B cell (primary cell): ENCODE measurements at regions not wholly inside any gene's neighbourhood (a gene's known extent, or its start where the extent isn't known, plus 50 kb on each side); places are given as distances from the start of the nearest gene placed in this dataset.
"Not testable (repeated sequence)": the region's sequence is repeated elsewhere in the genome, so short reads cannot be mapped to it uniquely, and the experiment has no call there.

ENCODE experiments used
- ATAC-seq: fragments of 200-7000 bp; cut with Tn5 transposase; one replicate; pipeline ENCODE4 v1.10.0; 2021; ENCODE audit warnings: low read depth, mild to moderate bottlenecking, moderate number of reproducible peaks, moderate library complexity
- CTCF ChIA-PET: fragments of 350-600 bp; sonication (Branson Sonifier 250); formaldehyde crosslinking; loops from one replicate; lab custom pipeline; 2021; ENCODE audit warnings: antibody characterized with exemption, inconsistent platforms; lab: Charles Lee
- POLR2A ChIA-PET: fragments of 350-600 bp; sonication (Branson Sonifier 250); formaldehyde crosslinking; loops from one replicate; lab custom pipeline; 2021; ENCODE audit warnings: antibody characterized with exemption; lab: Charles Lee
- DNase-seq: peaks from one replicate; pipeline ENCODE4 v3.0.0; 2013
- H2AFZ ChIP-seq: 2 replicates; pipeline ENCODE4 v1.6.1; 2012; ENCODE audit warnings: mild to moderate bottlenecking, low read depth, low read length; ENCODE audit not compliant: insufficient read depth, poor library complexity, severe bottlenecking
- H3K27ac ChIP-seq, 2 donors: 1 replicate in 1 of 2; 2 replicates in 1 of 2; pipeline ENCODE4 v1.5.1; 2012 to 2013; ENCODE audit warnings: low read length in 2 of 2, mild to moderate bottlenecking in 2 of 2, moderate library complexity in 1 of 2
- H3K27me3 ChIP-seq, 4 experiments: fragments of 200-600 bp in 1 of 4; sonication (generic) in 1 of 4; replicated peaks in 1 of 4; 1 replicate in 2 of 4; 2 replicates in 2 of 4; pipeline versions ENCODE4 v1.6.1 to v1.7.0; 2013 to 2016; ENCODE audit warnings: low read length in 3 of 4, mild to moderate bottlenecking in 2 of 4, mixed read lengths in 1 of 4, moderate library complexity in 1 of 4; ENCODE audit not compliant: insufficient read depth in 4 of 4, control insufficient read depth in 3 of 4; ENCODE audit errors: control extremely low read depth in 1 of 4
- H3K36me3 ChIP-seq, 2 experiments: replicated peaks in 1 of 2; 1 replicate in 1 of 2; 2 replicates in 1 of 2; pipeline versions ENCODE4 v1.6.1 to v1.7.1; 2013; ENCODE audit warnings: low read length in 1 of 2; ENCODE audit not compliant: insufficient read depth in 2 of 2, control insufficient read depth in 1 of 2; ENCODE audit errors: control extremely low read depth in 1 of 2, extremely low read depth in 1 of 2
- H3K4me1 ChIP-seq, 2 donors: fragments of 200-600 bp in 1 of 2; sonication (generic) in 1 of 2; 1 replicate in 1 of 2; 2 replicates in 1 of 2; pipeline versions ENCODE4 v1.5.1 to v1.6.1; 2013 to 2017; ENCODE audit warnings: low read length in 2 of 2; ENCODE audit not compliant: control insufficient read depth in 2 of 2, insufficient read depth in 2 of 2
- H3K4me2 ChIP-seq: replicated peaks from 2 replicates; pipeline ENCODE3; 2012; ENCODE audit warnings: mild to moderate bottlenecking, low read depth, low read length; ENCODE audit not compliant: poor library complexity, severe bottlenecking
- H3K4me3 ChIP-seq, 5 experiments: fragments of 200-600 bp in 1 of 5; sonication (generic) in 1 of 5; 1 replicate in 3 of 5; 2 replicates in 2 of 5; pipeline versions ENCODE4 v1.5.1 to v1.7.0; 2011 to 2016; ENCODE audit warnings: low read length in 4 of 5, mild to moderate bottlenecking in 4 of 5, low read depth in 2 of 5, control low read depth in 1 of 5, moderate library complexity in 1 of 5; ENCODE audit not compliant: insufficient read depth in 1 of 5; ENCODE audit errors: control extremely low read depth in 1 of 5, extremely low read depth in 1 of 5
- H3K79me2 ChIP-seq: fragments of 200-600 bp; sonication (generic); one replicate; pipeline ENCODE4 v1.6.0; 2016; ENCODE audit warnings: low read length; ENCODE audit not compliant: control insufficient read depth, insufficient read depth
- H3K9ac ChIP-seq: fragments of 200-600 bp; sonication (generic); 2 replicates; pipeline ENCODE4 v1.6.1; 2017; ENCODE audit warnings: mild to moderate bottlenecking, low read length, moderate library complexity
- H3K9me3 ChIP-seq, 3 donors: one replicate each; pipeline versions ENCODE4 v1.6.1 to v1.7.1; 2013; ENCODE audit warnings: low read length in 2 of 3; ENCODE audit not compliant: control insufficient read depth in 2 of 3, insufficient read depth in 1 of 3; ENCODE audit errors: control extremely low read depth in 1 of 3
- H4K20me1 ChIP-seq: 2 replicates; pipeline ENCODE4 v1.6.0; 2012; ENCODE audit warnings: mild to moderate bottlenecking, low read length; ENCODE audit not compliant: insufficient read depth, control insufficient read depth, poor library complexity, severe bottlenecking
- H3K27ac Mint-ChIP-seq: one replicate; pipeline ENCODE4 v1.8.0; 2021; ENCODE audit warnings: mixed read lengths
- H3K27me3 Mint-ChIP-seq: one replicate; pipeline ENCODE4 v1.8.0; 2021; ENCODE audit warnings: mixed read lengths
- H3K4me1 Mint-ChIP-seq: one replicate; pipeline ENCODE4 v1.8.0; 2021; ENCODE audit warnings: mixed read lengths
- H3K4me3 Mint-ChIP-seq: one replicate; pipeline ENCODE4 v1.8.0; 2021; ENCODE audit warnings: mixed read lengths
- H3K9me3 Mint-ChIP-seq: one replicate; pipeline ENCODE4 v1.8.0; 2022; ENCODE audit warnings: mixed read lengths; ENCODE audit not compliant: insufficient read depth
- CTCF ChIP-seq: fragments of 200-600 bp; IDR thresholded peaks from one replicate; pipeline ENCODE4 v1.8.0; 2022; ENCODE audit warnings: antibody characterized with exemption, mild to moderate bottlenecking
- EZH2 ChIP-seq: IDR thresholded peaks from 2 replicates; pipeline ENCODE4 v1.6.1; 2012; ENCODE audit warnings: borderline replicate concordance, low read depth, mild to moderate bottlenecking, moderate library complexity, low read length; ENCODE audit not compliant: insufficient read depth, poor library complexity, severe bottlenecking
- WGBS: methylation state at CpG from one replicate; pipeline ENCODE4 v1.1.5; 2013; ENCODE audit warnings: missing lambda C conversion rate; ENCODE audit not compliant: insufficient coverage; 5-methylcytosine and 5-hydroxymethylcytosine counted together
- intact Hi-C: fragments of 100-400 bp; cut with micrococcal nuclease; formaldehyde crosslinking; loops from one replicate; pipeline ENCODE4 v1.10.0; 2022

GRCh38 chr6:76856065-76856464, 607.2 kb downstream of the HTR1B start:
- Histone ChIP-seq H4K20me1 (no peaks in the 10 kb centered on the region), H3K36me3 (no peaks in the 10 kb centered on the region), H2AFZ (no peak overlapping the region), H3K4me3 (no peak overlapping the region), H3K79me2 (no peaks in the 10 kb centered on the region), H3K27me3 (no peaks in the 10 kb centered on the region), H3K9ac (no peak overlapping the region), H3K9me3 (no peaks in the 10 kb centered on the region), H3K27ac (no peak overlapping the region), H3K4me2 (no peak overlapping the region), H3K4me1 (no peaks in the 10 kb centered on the region)
- TF ChIP-seq CTCF (no peak), EZH2 (no peak)
- Mint-ChIP-seq H3K27me3 (no peaks in the 10 kb centered on the region), H3K4me3 (no peak overlapping the region), H3K27ac (no peak overlapping the region), H3K4me1 (no peaks in the 10 kb centered on the region), H3K9me3 (no peaks in the 10 kb centered on the region)
- no peak for DNase-seq
- CTCF ChIA-PET = no interaction called here
- no peak for ATAC-seq
- POLR2A ChIA-PET = no interaction called here
- intact Hi-C loops = no loop called here
- WGBS = no CpG with 5 or more reads among the region's 5 CpGs

- ATAC-seq = no peak
- Histone ChIP-seq H3K9me3 (peaks cover 0 to 9% (median 0%) of the 10 kb centered on the region in 3 donors), H3K79me2 (no peaks in the 10 kb centered on the region), H3K4me1 (no peaks in the 10 kb centered on the region), H3K27me3 (no peaks in the 10 kb centered on the region), H3K36me3 (no peaks in the 10 kb centered on the region), H3K4me3 (no peak overlapping the region), H2AFZ (no peak overlapping the region), H3K9ac (no peak overlapping the region), H4K20me1 (no peaks in the 10 kb centered on the region), H3K27ac (no peak overlapping the region), H3K4me2 (no peak overlapping the region)
- Mint-ChIP-seq H3K4me1 (no peaks in the 10 kb centered on the region), H3K9me3 (no peaks in the 10 kb centered on the region), H3K27me3 (no peaks in the 10 kb centered on the region), H3K27ac (no peak overlapping the region), H3K4me3 (no peak overlapping the region)
- WGBS = no CpG with 5 or more reads among the region's 1 CpG
- ChIA-PET POLR2A (no interaction called here), CTCF (no interaction called here)
- DNase-seq = no peak
- TF ChIP-seq EZH2 = no peak
- no peak for TF ChIP-seq CTCF
- intact Hi-C loops = no loop called here
Measured at GRCh38 chr6:76852776-76853175, 610.5 kb downstream of the HTR1B start.

GRCh38 chr6:76849274-76849970, 613.9 kb downstream of the HTR1B start:
- H3K27me3 ChIP-seq, H3K27ac Mint-ChIP-seq, CTCF ChIA-PET, H4K20me1 ChIP-seq, H3K4me3 Mint-ChIP-seq, H3K27me3 Mint-ChIP-seq, H3K9me3 Mint-ChIP-seq, intact Hi-C loops, H3K27ac ChIP-seq, H3K4me1 ChIP-seq, H3K9ac ChIP-seq, H3K9me3 ChIP-seq, H3K4me3 ChIP-seq, H2AFZ ChIP-seq, ATAC-seq, H3K4me1 Mint-ChIP-seq, H3K4me2 ChIP-seq, H3K36me3 ChIP-seq, POLR2A ChIA-PET, H3K79me2 ChIP-seq, DNase-seq: not testable (repeated sequence)
- 92% methylated on average over 8 of the region's 9 CpGs for WGBS
